ENCODE measurements at regions not wholly inside any gene's neighbourhood (a gene's known extent, or its start where the extent isn't known, plus 50 kb on each side); places are given as distances from the start of the nearest gene placed in this dataset.

DNA sequence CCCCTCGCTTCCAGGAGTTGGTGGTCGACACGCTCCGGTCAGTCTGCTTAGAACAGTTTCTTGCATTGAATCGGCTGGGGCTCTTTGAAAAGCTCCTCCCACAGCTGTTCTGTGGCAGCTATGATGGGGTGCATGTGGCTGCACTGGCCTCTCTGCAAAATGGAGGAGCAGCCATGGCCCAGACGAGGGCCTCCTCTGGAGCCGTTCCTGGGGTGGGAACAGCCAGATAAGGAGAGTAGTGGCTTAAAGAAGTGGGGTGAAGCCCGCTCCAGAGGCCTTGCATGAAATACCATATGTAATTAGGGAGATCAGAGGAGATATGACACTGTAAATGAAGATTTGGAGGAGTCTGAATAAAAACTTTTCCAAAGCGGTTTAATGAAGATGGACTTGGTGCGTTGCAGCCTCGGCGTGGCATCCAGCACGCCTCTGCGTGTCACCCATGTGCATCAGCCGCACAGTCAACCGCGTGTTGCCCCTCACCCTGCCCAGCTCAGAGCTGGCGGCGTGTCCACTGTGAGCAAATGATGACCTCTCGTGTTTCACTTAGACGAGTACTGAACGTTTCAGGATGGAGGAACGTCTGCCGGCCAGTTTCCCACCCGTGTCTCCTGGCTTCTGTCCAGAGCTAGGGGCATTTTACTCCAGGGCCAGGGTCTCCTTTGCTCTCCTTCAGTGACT lies 199.2 kb downstream of the TEX29 start:
- H3K9me3 Mint-ChIP-seq (ENCODE audit: low read depth), result no peaks in the 10 kb centered on the region
- no peak overlapping the region for H3K4me3 Mint-ChIP-seq (ENCODE audit: low read depth)
- H3K27me3 Mint-ChIP-seq, result peaks cover 54% of the 10 kb centered on the region
- H3K27ac Mint-ChIP-seq, result no peak overlapping the region
- TF ChIP-seq, protein P1, sequence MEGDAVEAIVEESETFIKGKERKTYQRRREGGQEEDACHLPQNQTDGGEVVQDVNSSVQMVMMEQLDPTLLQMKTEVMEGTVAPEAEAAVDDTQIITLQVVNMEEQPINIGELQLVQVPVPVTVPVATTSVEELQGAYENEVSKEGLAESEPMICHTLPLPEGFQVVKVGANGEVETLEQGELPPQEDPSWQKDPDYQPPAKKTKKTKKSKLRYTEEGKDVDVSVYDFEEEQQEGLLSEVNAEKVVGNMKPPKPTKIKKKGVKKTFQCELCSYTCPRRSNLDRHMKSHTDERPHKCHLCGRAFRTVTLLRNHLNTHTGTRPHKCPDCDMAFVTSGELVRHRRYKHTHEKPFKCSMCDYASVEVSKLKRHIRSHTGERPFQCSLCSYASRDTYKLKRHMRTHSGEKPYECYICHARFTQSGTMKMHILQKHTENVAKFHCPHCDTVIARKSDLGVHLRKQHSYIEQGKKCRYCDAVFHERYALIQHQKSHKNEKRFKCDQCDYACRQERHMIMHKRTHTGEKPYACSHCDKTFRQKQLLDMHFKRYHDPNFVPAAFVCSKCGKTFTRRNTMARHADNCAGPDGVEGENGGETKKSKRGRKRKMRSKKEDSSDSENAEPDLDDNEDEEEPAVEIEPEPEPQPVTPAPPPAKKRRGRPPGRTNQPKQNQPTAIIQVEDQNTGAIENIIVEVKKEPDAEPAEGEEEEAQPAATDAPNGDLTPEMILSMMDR (IDR thresholded peaks at IDR 0.05; ENCODE audit: unreplicated experiment), result no peak
- no peaks in the 10 kb centered on the region for H3K36me3 Mint-ChIP-seq (ENCODE audit: insufficient read depth)
- DNase-seq (ENCODE audit: low spot score, unreplicated experiment), result no peak
- H3K4me1 Mint-ChIP-seq (ENCODE audit: low read depth), result no peaks in the 10 kb centered on the region

DNA sequence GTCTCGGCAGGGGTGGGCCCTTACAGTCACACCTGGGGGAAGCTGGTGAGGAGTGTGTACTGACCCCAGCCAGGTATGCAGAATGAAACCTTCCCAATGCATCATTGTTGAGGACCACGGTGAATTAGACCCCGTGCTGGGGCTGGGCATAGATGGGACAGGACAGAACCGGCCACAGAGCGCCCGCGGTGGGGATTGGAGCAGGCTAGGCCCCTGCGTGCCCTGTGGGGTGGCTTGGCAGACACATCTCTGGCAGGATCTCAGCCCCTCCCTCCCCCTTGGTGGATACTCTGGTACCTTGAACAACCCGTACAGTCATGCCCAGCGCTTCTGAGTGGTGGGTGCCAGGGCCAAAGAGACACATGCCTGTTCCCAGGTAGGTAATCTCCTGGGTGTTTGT lies 200.6 kb downstream of the TEX29 start:
- Mint-ChIP-seq H3K36me3 (ENCODE audit: insufficient read depth) (no peaks in the 10 kb centered on the region), H3K27me3 (peaks cover 43% of the 10 kb centered on the region), H3K9me3 (ENCODE audit: low read depth) (no peaks in the 10 kb centered on the region), H3K4me1 (ENCODE audit: low read depth) (no peaks in the 10 kb centered on the region), H3K27ac (no peak overlapping the region), H3K4me3 (ENCODE audit: low read depth) (no peak overlapping the region)
- DNase-seq (ENCODE audit: low spot score, unreplicated experiment), result no peak
- TF ChIP-seq, protein P1 (IDR thresholded peaks at IDR 0.05; ENCODE audit: unreplicated experiment), result no peak

DNA sequence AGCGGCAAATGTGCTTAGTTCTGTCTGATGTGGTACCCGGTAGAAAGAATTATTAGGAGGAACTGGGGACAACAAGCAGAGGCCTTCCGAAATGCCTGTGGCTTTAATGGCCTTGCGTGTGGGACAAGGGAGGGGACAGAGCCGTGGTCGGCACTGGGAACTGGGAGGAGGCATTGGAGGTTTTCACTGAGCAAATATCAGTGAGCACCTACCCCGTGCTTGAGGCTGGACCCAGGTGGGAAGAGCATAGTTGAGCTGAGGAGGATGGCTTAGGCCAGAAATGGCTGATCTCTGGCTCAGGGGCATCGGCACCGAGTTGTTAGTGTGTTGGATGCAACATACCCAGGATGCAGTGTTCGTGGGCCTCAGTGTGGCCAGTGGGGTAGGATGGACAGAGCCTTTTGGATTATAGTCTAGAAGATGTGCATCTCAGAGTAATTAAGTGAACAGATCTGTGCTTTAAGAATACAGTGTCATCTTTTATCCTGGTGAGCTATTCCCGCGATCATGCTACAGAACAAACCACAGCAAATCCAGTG lies 201.3 kb downstream of the TEX29 start:
- DNase-seq (ENCODE audit: low spot score, unreplicated experiment), result no peak
- TF ChIP-seq, protein P1 (IDR thresholded peaks at IDR 0.05; ENCODE audit: unreplicated experiment), result no peak
- H3K27me3 Mint-ChIP-seq, result peaks cover 37% of the 10 kb centered on the region
- H3K4me3 Mint-ChIP-seq (ENCODE audit: low read depth), result no peak overlapping the region
- H3K27ac Mint-ChIP-seq, result no peak overlapping the region
- no peaks in the 10 kb centered on the region for H3K36me3 Mint-ChIP-seq (ENCODE audit: insufficient read depth)
- H3K4me1 Mint-ChIP-seq (ENCODE audit: low read depth), result no peaks in the 10 kb centered on the region
- H3K9me3 Mint-ChIP-seq (ENCODE audit: low read depth), result no peaks in the 10 kb centered on the region

DNA sequence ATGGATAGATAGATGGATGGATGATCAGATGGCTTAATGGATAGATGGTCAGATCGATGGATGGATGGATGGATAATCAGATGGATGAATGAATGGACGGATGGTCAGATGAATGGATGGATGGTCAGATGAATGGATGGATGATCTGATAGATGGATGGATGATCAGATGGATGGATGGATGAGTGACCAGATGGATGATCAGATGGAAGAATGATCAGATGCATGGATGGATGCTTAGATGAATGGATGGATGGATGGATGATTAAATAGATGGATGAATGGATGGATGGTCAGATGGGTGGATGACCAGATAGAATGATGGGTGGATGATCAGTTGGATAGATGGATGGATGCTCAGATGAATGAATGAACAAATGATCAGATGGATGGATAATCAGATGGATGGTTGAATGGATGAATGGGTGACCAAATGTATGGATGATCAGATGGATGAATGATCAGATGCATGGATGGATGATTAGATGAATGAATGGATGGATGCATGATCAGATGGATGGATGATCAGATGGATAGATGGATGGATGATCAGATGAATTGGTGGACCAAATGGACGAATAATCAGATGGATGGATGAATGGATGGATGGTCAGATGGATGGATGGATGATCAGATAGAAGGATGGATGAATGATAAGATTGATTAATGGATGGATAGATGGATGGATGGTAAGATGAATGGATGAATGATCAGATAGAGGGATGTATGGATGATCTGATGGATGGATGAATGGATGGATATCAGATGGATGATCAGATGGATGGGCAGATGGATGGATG lies 205.1 kb downstream of the TEX29 start:
- no peak overlapping the region for H3K27ac Mint-ChIP-seq
- no peaks in the 10 kb centered on the region for H3K4me1 Mint-ChIP-seq (ENCODE audit: low read depth)
- H3K27me3 Mint-ChIP-seq, result peaks cover 49% of the 10 kb centered on the region
- no peak overlapping the region for H3K4me3 Mint-ChIP-seq (ENCODE audit: low read depth)
- TF ChIP-seq, protein P1 (IDR thresholded peaks at IDR 0.05; ENCODE audit: unreplicated experiment), result no peak
- H3K9me3 Mint-ChIP-seq (ENCODE audit: low read depth), result no peaks in the 10 kb centered on the region
- no peak for DNase-seq (ENCODE audit: low spot score, unreplicated experiment)
- H3K36me3 Mint-ChIP-seq (ENCODE audit: insufficient read depth), result no peaks in the 10 kb centered on the region

DNA sequence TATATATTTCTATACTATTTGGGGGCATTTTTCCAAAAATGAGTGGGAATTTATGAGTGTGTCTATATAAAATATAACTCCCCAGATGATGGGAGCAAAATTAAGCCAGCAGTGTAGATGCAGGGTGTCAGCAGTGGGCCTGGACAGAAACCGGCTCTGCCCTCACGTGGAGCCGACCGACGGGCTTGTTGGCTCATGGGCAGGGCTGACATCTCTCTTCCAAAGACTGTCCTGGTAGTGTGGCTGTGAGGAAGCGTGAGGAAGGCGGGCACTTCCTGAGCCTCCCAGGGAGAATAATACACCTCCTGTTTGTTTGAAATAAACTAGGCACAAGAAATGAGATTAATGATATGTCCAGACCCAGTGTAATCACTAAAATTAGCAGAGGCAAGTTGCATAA lies 206.5 kb downstream of the TEX29 start:
- H3K27me3 Mint-ChIP-seq, result peaks cover 53% of the 10 kb centered on the region
- H3K9me3 Mint-ChIP-seq (ENCODE audit: low read depth), result no peaks in the 10 kb centered on the region
- no peak for DNase-seq (ENCODE audit: low spot score, unreplicated experiment)
- H3K27ac Mint-ChIP-seq, result no peak overlapping the region
- no peak overlapping the region for H3K4me3 Mint-ChIP-seq (ENCODE audit: low read depth)
- no peaks in the 10 kb centered on the region for H3K36me3 Mint-ChIP-seq (ENCODE audit: insufficient read depth)
- TF ChIP-seq, protein P1 (IDR thresholded peaks at IDR 0.05; ENCODE audit: unreplicated experiment), result no peak
- peaks cover 1% of the 10 kb centered on the region for H3K4me1 Mint-ChIP-seq (ENCODE audit: low read depth)

Data from progenitor cell of endocrine pancreas (in vitro differentiated cells).